CD14-positive monocyte (primary cell): ENCODE measurements at regions not wholly inside any gene's neighbourhood (a gene's known extent, or its start where the extent isn't known, plus 50 kb on each side); places are given as distances from the start of the nearest gene placed in this dataset.

Experiments
- DNase-seq, 3 donors: peaks; one replicate each; pipeline ENCODE4 v3.0.0-alpha.2; 2011 to 2022
- H2AFZ ChIP-seq: 2 replicates; pipeline ENCODE4 v1.6.0; 2012; ENCODE audit warnings: mild to moderate bottlenecking, low read depth, low read length, inconsistent platforms; ENCODE audit not compliant: insufficient read depth, poor library complexity, severe bottlenecking
- H3K27ac ChIP-seq, 2 donors: 1 replicate in 1 of 2; 2 replicates in 1 of 2; pipeline ENCODE4 v1.5.1; 2012 to 2013; ENCODE audit warnings: low read length in 2 of 2, control low read depth in 1 of 2, inconsistent platforms in 1 of 2, low read depth in 1 of 2, mild to moderate bottlenecking in 1 of 2
- H3K27me3 ChIP-seq, 2 donors: one replicate each; pipeline versions ENCODE4 v1.6.0 to v1.6.1; 2011 to 2013; ENCODE audit warnings: low read length in 2 of 2; ENCODE audit not compliant: control insufficient read depth in 2 of 2, insufficient read depth in 2 of 2
- H3K36me3 ChIP-seq, 2 donors: replicated peaks in 1 of 2; 1 replicate in 1 of 2; 2 replicates in 1 of 2; pipeline versions ENCODE4 v1.5.1 to v1.6.1; 2012 to 2013; ENCODE audit warnings: low read length in 2 of 2, control low read depth in 1 of 2, inconsistent platforms in 1 of 2, mild to moderate bottlenecking in 1 of 2; ENCODE audit not compliant: insufficient read depth in 2 of 2, control insufficient read depth in 1 of 2
- H3K4me1 ChIP-seq, 2 donors: 1 replicate in 1 of 2; 2 replicates in 1 of 2; pipeline versions ENCODE4 v1.5.1 to v1.6.1; 2012 to 2013; ENCODE audit warnings: low read length in 2 of 2, control low read depth in 1 of 2, inconsistent platforms in 1 of 2, mild to moderate bottlenecking in 1 of 2, moderate library complexity in 1 of 2; ENCODE audit not compliant: insufficient read depth in 2 of 2, control insufficient read depth in 1 of 2
- H3K4me2 ChIP-seq: replicated peaks from 2 replicates; pipeline ENCODE3; 2012; ENCODE audit warnings: low read length, moderate library complexity, mild to moderate bottlenecking; ENCODE audit not compliant: poor library complexity, severe bottlenecking; ENCODE audit errors: extremely low read depth
- H3K4me3 ChIP-seq, 3 experiments: fragments of 200-600 bp in 1 of 3; sonication (generic) in 1 of 3; replicated peaks in 1 of 3; 1 replicate in 2 of 3; 2 replicates in 1 of 3; pipeline ENCODE4 v1.5.1; 2011 to 2013; ENCODE audit warnings: low read length in 3 of 3, mild to moderate bottlenecking in 3 of 3, control low read depth in 2 of 3, low read depth in 2 of 3, inconsistent platforms in 1 of 3, moderate library complexity in 1 of 3
- H3K79me2 ChIP-seq: 2 replicates; pipeline ENCODE4 v1.6.0; 2012; ENCODE audit warnings: mild to moderate bottlenecking, control low read depth, inconsistent platforms, low read length, moderate library complexity; ENCODE audit not compliant: insufficient read depth
- H3K9ac ChIP-seq: 2 replicates; pipeline ENCODE4 v1.6.0; 2017; ENCODE audit warnings: low read length, mild to moderate bottlenecking; ENCODE audit not compliant: insufficient read depth, poor library complexity, severe bottlenecking
- H3K9me3 ChIP-seq, 2 donors: replicated peaks in 1 of 2; 1 replicate in 1 of 2; 2 replicates in 1 of 2; pipeline versions ENCODE4 v1.5.1 to v1.6.1; 2012 to 2013; ENCODE audit warnings: low read length in 2 of 2, control low read depth in 1 of 2; ENCODE audit not compliant: control insufficient read depth in 1 of 2, insufficient read depth in 1 of 2
- H4K20me1 ChIP-seq: 2 replicates; pipeline ENCODE4 v1.6.0; 2012; ENCODE audit warnings: mild to moderate bottlenecking, low read length, control low read depth, moderate library complexity; ENCODE audit not compliant: insufficient read depth
- H3K27ac Mint-ChIP-seq, 7 donors: one replicate each; pipeline ENCODE4 v1.8.0; 2020; ENCODE audit warnings: mild to moderate bottlenecking in 7 of 7, mixed read lengths in 7 of 7, moderate library complexity in 6 of 7, inconsistent platforms in 2 of 7
- H3K27me3 Mint-ChIP-seq, 3 donors: one replicate each; pipeline ENCODE4 v1.8.0; 2021 to 2022; ENCODE audit warnings: low read depth in 3 of 3, mild to moderate bottlenecking in 3 of 3, mixed read lengths in 3 of 3, moderate library complexity in 3 of 3, inconsistent platforms in 1 of 3
- H3K36me3 Mint-ChIP-seq, 2 donors: one replicate each; pipeline ENCODE4 v1.8.0; 2020; ENCODE audit warnings: mixed read lengths in 2 of 2, inconsistent platforms in 1 of 2, mild to moderate bottlenecking in 1 of 2
- H3K4me1 Mint-ChIP-seq: one replicate; pipeline ENCODE4 v1.8.0; 2020; ENCODE audit warnings: mild to moderate bottlenecking, mixed read lengths
- H3K4me3 Mint-ChIP-seq, 2 donors: one replicate each; pipeline ENCODE4 v1.8.0; 2020; ENCODE audit warnings: mild to moderate bottlenecking in 2 of 2, mixed read lengths in 2 of 2, moderate library complexity in 1 of 2
- H3K9me3 Mint-ChIP-seq, 7 donors: one replicate each; pipeline ENCODE4 v1.8.0; 2020 to 2022; ENCODE audit warnings: mixed read lengths in 7 of 7, mild to moderate bottlenecking in 6 of 7, moderate library complexity in 6 of 7, inconsistent platforms in 2 of 7
- CTCF ChIP-seq: fragments of 200-600 bp; IDR thresholded peaks from one replicate; pipeline ENCODE4 v1.8.0; 2022; ENCODE audit warnings: antibody characterized with exemption, mild to moderate bottlenecking
- WGBS: methylation state at CpG from one replicate; pipeline ENCODE4 v1.1.5; 2013; ENCODE audit warnings: missing lambda C conversion rate; ENCODE audit not compliant: insufficient coverage; 5-methylcytosine and 5-hydroxymethylcytosine counted together
- intact Hi-C, 2 donors: fragments of 100-400 bp; cut with micrococcal nuclease; formaldehyde crosslinking; loops; one replicate each; pipeline versions ENCODE4 v1.15.0 to v1.15.1; 2023

DNA sequence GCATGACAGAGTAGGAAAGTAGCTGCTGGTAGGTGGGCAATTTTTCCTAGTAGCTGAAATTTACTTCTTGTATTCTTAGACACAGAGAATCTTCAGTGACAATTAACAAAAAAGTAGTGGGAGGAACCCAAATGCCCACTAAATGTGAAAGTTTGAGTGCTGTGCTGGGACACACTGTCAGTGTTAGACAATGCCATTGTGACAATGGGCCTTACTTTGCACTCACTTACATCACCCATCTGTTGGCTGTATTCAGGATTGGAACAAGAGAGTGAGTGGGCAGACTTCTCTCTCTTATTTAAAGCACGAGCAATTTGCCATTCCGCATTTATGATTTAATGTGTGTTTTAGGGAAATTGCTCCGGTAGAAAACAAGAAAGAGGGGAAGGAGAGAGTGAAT is 662.5 kb downstream of the CBLN4 start:
- no peak for DNase-seq
- no peaks in the 10 kb centered on the region for H3K36me3 Mint-ChIP-seq
- Histone ChIP-seq H3K4me1 (no peaks in the 10 kb centered on the region), H3K4me3 (no peak overlapping the region), H3K27me3 (no peaks in the 10 kb centered on the region), H4K20me1 (no peaks in the 10 kb centered on the region), H3K79me2 (no peaks in the 10 kb centered on the region), H3K9ac (no peak overlapping the region), H3K4me2 (no peak overlapping the region), H3K27ac (no peak overlapping the region), H3K36me3 (no peaks in the 10 kb centered on the region), H3K9me3 (peaks cover 0 to 4% of the 10 kb centered on the region in 2 donors), H2AFZ (no peak overlapping the region)
- peaks cover 0 to 8% (median 3%) of the 10 kb centered on the region in 7 donors for H3K9me3 Mint-ChIP-seq
- intact Hi-C loops = no loop called here
- H3K27ac Mint-ChIP-seq = no peak overlapping the region
- no CpG with 5 or more reads among the region's 3 CpGs for WGBS
- TF ChIP-seq CTCF = no peak
- H3K27me3 Mint-ChIP-seq = no peaks in the 10 kb centered on the region
- no peak overlapping the region for H3K4me3 Mint-ChIP-seq
- no peaks in the 10 kb centered on the region for H3K4me1 Mint-ChIP-seq

GRCh38 chr20:55333798-55334197 is 671.5 kb downstream of the CBLN4 start:
- Mint-ChIP-seq H3K4me3 (no peak overlapping the region), H3K4me1 (no peaks in the 10 kb centered on the region), H3K9me3 (peaks cover 0 to 5% (median 2%) of the 10 kb centered on the region in 7 donors), H3K27ac (no peak overlapping the region), H3K36me3 (no peaks in the 10 kb centered on the region), H3K27me3 (no peaks in the 10 kb centered on the region)
- no peak for TF ChIP-seq CTCF
- no CpG with 5 or more reads among the region's 2 CpGs for WGBS
- no peaks in the 10 kb centered on the region for H3K4me1 ChIP-seq
- DNase-seq = no peak
- no peaks in the 10 kb centered on the region for H3K36me3 ChIP-seq
- no peak overlapping the region for H3K27ac ChIP-seq
- H2AFZ ChIP-seq = no peak overlapping the region
- intact Hi-C loops = no loop called here
- no peaks in the 10 kb centered on the region for H3K79me2 ChIP-seq
- no peaks in the 10 kb centered on the region for H3K27me3 ChIP-seq
- no peaks in the 10 kb centered on the region for H4K20me1 ChIP-seq
- no peak overlapping the region for H3K4me3 ChIP-seq
- no peak overlapping the region for H3K4me2 ChIP-seq
- H3K9me3 ChIP-seq = no peaks in the 10 kb centered on the region
- H3K9ac ChIP-seq = no peak overlapping the region
